ENCODE measurements at regions not wholly inside any gene's neighbourhood (a gene's known extent, or its start where the extent isn't known, plus 50 kb on each side); places are given as distances from the start of the nearest gene placed in this dataset.

- TF ChIP-seq EZH2 (IDR thresholded peaks at IDR 0.05; ENCODE audit: insufficient read depth, poor library complexity, severe bottlenecking) (no peak), EZH2phosphoT487 (IDR thresholded peaks at IDR 0.05; ENCODE audit: insufficient read depth, low read depth) (no peak)
Measured at GRCh38 chr1:192925609-192926008, 116.8 kb downstream of the RGS2 start.

All from GM23248 (cell line).